IMR-90 (cell line): ENCODE measurements at regions not wholly inside any gene's neighbourhood (a gene's known extent, or its start where the extent isn't known, plus 50 kb on each side); places are given as distances from the start of the nearest gene placed in this dataset.

ENCODE experiments used
- ATAC-seq: fragments of 200-7000 bp; cut with Tn5 transposase; 2 replicates; pipeline ENCODE4 v1.9.1; 2020; ENCODE audit warnings: low read depth, mild to moderate bottlenecking, moderate library complexity
- BruUV-seq: library from RNA; stranded (reverse); fragments of 400-500 nt; replicated peaks from 2 replicates; lab custom pipeline; 2021; lab: Mats Ljungman, UMichigan
- CTCF ChIA-PET: fragments of 300-600 bp; formaldehyde crosslinking; extraction: SDS; loops from one replicate; lab custom pipeline; 2021; ENCODE audit warnings: antibody characterized with exemption; lab: Yijun Ruan, JAX
- POLR2A ChIA-PET: fragments of 300-600 bp; sonication (Branson Sonifier 250); formaldehyde crosslinking; loops from one replicate; lab custom pipeline; 2022; ENCODE audit warnings: antibody characterized with exemption; ENCODE audit not compliant: unreplicated experiment; lab: Charles Lee
- DNase-seq: peaks from one replicate; pipeline ENCODE4 v3.0.0; 2013
- H2AFZ ChIP-seq: replicated peaks from 2 replicates; pipeline ENCODE3; 2013; ENCODE audit warnings: low read length, mild to moderate bottlenecking; ENCODE audit not compliant: poor library complexity
- H2AK5ac ChIP-seq: 2 replicates; pipeline ENCODE4 v1.6.1; 2013; ENCODE audit warnings: low read depth, low read length, inconsistent platforms
- H2AK9ac ChIP-seq: replicated peaks from 2 replicates; pipeline ENCODE3; 2013; ENCODE audit warnings: mild to moderate bottlenecking, low read depth, low read length, moderate library complexity; ENCODE audit not compliant: poor library complexity
- H2BK120ac ChIP-seq: 2 replicates; pipeline ENCODE4 v1.6.1; 2013; ENCODE audit warnings: low read depth, low read length, inconsistent platforms
- H2BK15ac ChIP-seq: 3 replicates; pipeline ENCODE4 v1.6.1; 2013; ENCODE audit warnings: low read depth, low read length, inconsistent platforms
- H2BK20ac ChIP-seq: 2 replicates; pipeline ENCODE4 v1.6.1; 2013; ENCODE audit warnings: low read depth, mild to moderate bottlenecking, inconsistent platforms, low read length, moderate library complexity
- H2BK5ac ChIP-seq: 2 replicates; pipeline ENCODE4 v1.6.1; 2013; ENCODE audit warnings: mild to moderate bottlenecking, low read depth, low read length, inconsistent platforms; ENCODE audit not compliant: poor library complexity, severe bottlenecking
- H3K14ac ChIP-seq: replicated peaks from 2 replicates; pipeline ENCODE4 v1.6.1; 2013; ENCODE audit warnings: low read depth, low read length, inconsistent platforms
- H3K18ac ChIP-seq: 2 replicates; pipeline ENCODE4 v1.6.1; 2013; ENCODE audit warnings: low read depth, low read length, control low read depth
- H3K23ac ChIP-seq: 2 replicates; pipeline ENCODE4 v1.6.1; 2013; ENCODE audit warnings: low read depth, low read length, inconsistent platforms
- H3K27ac ChIP-seq: 2 replicates; pipeline ENCODE4 v1.5.1; 2013; ENCODE audit warnings: mild to moderate bottlenecking, control low read depth, low read length; ENCODE audit not compliant: insufficient read depth
- H3K27me3 ChIP-seq: 2 replicates; pipeline ENCODE4 v1.6.1; 2013; ENCODE audit warnings: low read length; ENCODE audit not compliant: control insufficient read depth, insufficient read depth
- H3K36me3 ChIP-seq: 2 replicates; pipeline ENCODE4 v1.6.1; 2013; ENCODE audit warnings: low read length, mixed read lengths; ENCODE audit not compliant: control insufficient read depth, insufficient read depth
- H3K4ac ChIP-seq: 2 replicates; pipeline ENCODE4 v1.6.1; 2013; ENCODE audit warnings: low read depth, low read length, inconsistent platforms
- H3K4me1 ChIP-seq: 2 replicates; pipeline ENCODE4 v1.6.1; 2013; ENCODE audit warnings: low read length, mixed read lengths; ENCODE audit not compliant: control insufficient read depth, insufficient read depth
- H3K4me2 ChIP-seq: 2 replicates; pipeline ENCODE4 v1.6.1; 2013; ENCODE audit warnings: low read depth, mild to moderate bottlenecking, control low read depth, low read length, moderate library complexity
- H3K4me3 ChIP-seq: 2 replicates; pipeline ENCODE4 v1.5.1; 2013; ENCODE audit warnings: low read depth, mild to moderate bottlenecking, control low read depth, low read length, moderate library complexity; ENCODE audit not compliant: insufficient read depth
- H3K56ac ChIP-seq: 2 replicates; pipeline ENCODE4 v1.6.1; 2013; ENCODE audit warnings: low read length, inconsistent platforms; ENCODE audit not compliant: insufficient read depth; ENCODE audit errors: extremely low read depth
- H3K79me1 ChIP-seq, 2 experiments: 2 replicates each; pipeline ENCODE4 v1.6.1; 2013; ENCODE audit warnings: low read length in 2 of 2, inconsistent platforms in 1 of 2, low read depth in 1 of 2
- H3K9ac ChIP-seq: 2 replicates; pipeline ENCODE4 v1.6.1; 2013; ENCODE audit warnings: low read depth, low read length, control low read depth
- H3K9me1 ChIP-seq: 2 replicates; pipeline ENCODE4 v1.6.1; 2013; ENCODE audit warnings: low read length, inconsistent platforms; ENCODE audit not compliant: insufficient read depth
- H3K9me3 ChIP-seq: 2 replicates; pipeline ENCODE4 v1.6.1; 2013; ENCODE audit warnings: low read length; ENCODE audit not compliant: control insufficient read depth, insufficient read depth
- H4K20me1 ChIP-seq: 2 replicates; pipeline ENCODE4 v1.6.1; 2013; ENCODE audit warnings: low read length, inconsistent platforms; ENCODE audit not compliant: insufficient read depth
- H4K5ac ChIP-seq: 2 replicates; pipeline ENCODE4 v1.6.1; 2013; ENCODE audit warnings: mild to moderate bottlenecking, low read depth, low read length, control low read depth
- H4K8ac ChIP-seq, 2 experiments: 2 replicates each; pipeline ENCODE4 v1.6.1; 2013; ENCODE audit warnings: low read depth in 2 of 2, low read length in 2 of 2, control low read depth in 1 of 2, inconsistent platforms in 1 of 2
- H4K91ac ChIP-seq: 2 replicates; pipeline ENCODE4 v1.6.1; 2013; ENCODE audit warnings: low read depth, low read length, inconsistent platforms; ENCODE audit not compliant: insufficient read depth
- BHLHE40 ChIP-seq: fragments of 150-350 bp; IDR thresholded peaks from 2 replicates; pipeline ENCODE4 v1.6.1; 2016; ENCODE audit warnings: mild to moderate bottlenecking, low read depth, low read length
- CEBPB ChIP-seq: IDR thresholded peaks from 2 replicates; pipeline ENCODE4 v1.6.1; 2012; ENCODE audit warnings: low read depth, low read length, improper control_type of control experiment
- MAFK ChIP-seq: IDR thresholded peaks from 2 replicates; pipeline ENCODE4 v1.6.1; 2012; ENCODE audit warnings: low read depth, low read length, improper control_type of control experiment
- MXI1 ChIP-seq: IDR thresholded peaks from 2 replicates; pipeline ENCODE4 v1.6.1; 2012; ENCODE audit warnings: low read depth, mild to moderate bottlenecking, low read length, moderate library complexity, borderline replicate concordance
- NFE2L2 ChIP-seq: fragments of 150-350 bp; IDR thresholded peaks from 2 replicates; pipeline ENCODE4 v1.6.1; 2016; ENCODE audit warnings: low read depth, mild to moderate bottlenecking, low read length
- RAD21 ChIP-seq: IDR thresholded peaks from 2 replicates; pipeline ENCODE4 v1.6.1; 2012; ENCODE audit warnings: low read length, improper control_type of control experiment
- RFX5 ChIP-seq: IDR thresholded peaks from 2 replicates; pipeline ENCODE4 v1.8.0; 2012; ENCODE audit warnings: low read depth, mild to moderate bottlenecking, low read length, moderate library complexity
- SMC3 ChIP-seq: fragments of 150-350 bp; IDR thresholded peaks from 2 replicates; pipeline ENCODE4 v1.6.1; 2016; ENCODE audit warnings: low read depth, mild to moderate bottlenecking, antibody characterized with exemption, low read length, moderate library complexity
- WGBS, 2 experiments: methylation state at CpG; one replicate each; pipeline versions ENCODE4 v1.1.5 to v1.1.7; 2013; ENCODE audit warnings: missing lambda C conversion rate in 2 of 2; ENCODE audit not compliant: insufficient read length in 1 of 2; ENCODE audit errors: extremely low coverage in 2 of 2; 5-methylcytosine and 5-hydroxymethylcytosine counted together
- dilution Hi-C: fragments of 300-500 bp; cut with HindIII; formaldehyde crosslinking; loops from one replicate; pipeline ENCODE4 v1.14.3; 2018; ENCODE audit warnings: low sequenced_read_pairs; ENCODE audit not compliant: unreplicated experiment
- in situ Hi-C: fragments of 300-500 bp; cut with MboI; formaldehyde crosslinking; loops from 3 replicates; pipeline ENCODE4 v1.14.3; 2019; ENCODE audit warnings: low sequenced_read_pairs, inconsistent platforms, mixed read lengths
- intact Hi-C: fragments of 100-400 bp; cut with micrococcal nuclease; formaldehyde crosslinking; loops from 2 replicates; pipeline ENCODE4 v1.10.0; 2022
- TF ChIP-seq, protein P1 (sequence below): fragments of 150-350 bp; IDR thresholded peaks from 2 replicates; pipeline ENCODE4 v1.6.1; 2016; ENCODE audit warnings: low read depth, mild to moderate bottlenecking, low read length, moderate library complexity, borderline replicate concordance
- TF ChIP-seq, protein P2 (sequence below): fragments of 150-350 bp; IDR thresholded peaks from 2 replicates; pipeline ENCODE4 v1.6.1; 2017; ENCODE audit warnings: mild to moderate bottlenecking, antibody characterized with exemption, low read length, low read depth

DNA sequence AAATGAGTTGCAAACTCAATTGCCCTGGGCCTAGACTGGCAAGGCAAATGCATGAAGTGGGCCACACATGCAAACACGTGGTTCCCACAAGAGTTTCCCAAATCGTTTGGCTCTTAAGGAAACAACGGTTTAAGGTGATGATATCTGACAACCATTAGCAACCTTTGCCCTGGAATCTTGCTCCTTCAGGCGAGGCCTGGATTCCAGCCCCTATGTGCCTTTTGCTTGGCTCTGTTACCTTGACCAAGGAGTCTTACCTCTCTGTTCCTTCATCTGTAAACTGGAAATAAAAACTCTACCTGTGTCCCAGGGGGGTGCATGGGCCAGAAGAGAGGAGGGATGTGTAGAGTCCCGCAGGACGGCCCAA, 72.1 kb upstream of the CASZ1 start:
- Histone ChIP-seq H4K8ac (no peak overlapping the region), H2BK120ac (no peak overlapping the region), H3K4me3 (no peak overlapping the region), H3K27me3 (peaks cover 50% of the 10 kb centered on the region), H3K4ac (no peak overlapping the region), H3K18ac (no peak overlapping the region), H3K9me1 (no peaks in the 10 kb centered on the region), H2AFZ (no peak overlapping the region), H3K9me3 (no peaks in the 10 kb centered on the region), H3K56ac (no peak overlapping the region), H3K23ac (no peak overlapping the region), H2BK15ac (no peak overlapping the region), H3K79me1 (no peaks in the 10 kb centered on the region), H2BK20ac (no peak overlapping the region), H2AK9ac (no peak overlapping the region), H3K36me3 (no peaks in the 10 kb centered on the region), H4K5ac (no peak overlapping the region), H4K20me1 (no peaks in the 10 kb centered on the region), H2AK5ac (no peak overlapping the region), H3K9ac (no peak overlapping the region), H3K4me2 (no peak overlapping the region), H3K27ac (no peak overlapping the region), H2BK5ac (no peak overlapping the region), H3K4me1 (peaks cover 7% of the 10 kb centered on the region), H3K14ac (no peak overlapping the region), H4K91ac (no peak overlapping the region)
- intact Hi-C loops (loop anchor here (10.0 kb wide), 1 partner anchor 174 kb away; no protein-coding TSS in a partner anchor), in situ Hi-C loops (loop anchor here (5.0 kb wide), 1 partner anchor 361 kb away; no protein-coding TSS in a partner anchor), dilution Hi-C loops (no loop called here)
- POLR2A ChIA-PET, result no interaction called here
- 60% methylated on average over 3 of the region's 6 CpGs; no CpG with 5 or more reads in 1 of the 2 experiments for WGBS, 2 experiments
- CTCF ChIA-PET, result no interaction called here
- no peak for DNase-seq
- ATAC-seq, result no peak
- TF ChIP-seq RAD21, result no peak
- TF ChIP-seq RFX5, result no peak
- TF ChIP-seq, protein P1, sequence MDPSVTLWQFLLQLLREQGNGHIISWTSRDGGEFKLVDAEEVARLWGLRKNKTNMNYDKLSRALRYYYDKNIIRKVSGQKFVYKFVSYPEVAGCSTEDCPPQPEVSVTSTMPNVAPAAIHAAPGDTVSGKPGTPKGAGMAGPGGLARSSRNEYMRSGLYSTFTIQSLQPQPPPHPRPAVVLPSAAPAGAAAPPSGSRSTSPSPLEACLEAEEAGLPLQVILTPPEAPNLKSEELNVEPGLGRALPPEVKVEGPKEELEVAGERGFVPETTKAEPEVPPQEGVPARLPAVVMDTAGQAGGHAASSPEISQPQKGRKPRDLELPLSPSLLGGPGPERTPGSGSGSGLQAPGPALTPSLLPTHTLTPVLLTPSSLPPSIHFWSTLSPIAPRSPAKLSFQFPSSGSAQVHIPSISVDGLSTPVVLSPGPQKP, result no peak
- TF ChIP-seq SMC3, result no peak
- no peak for TF ChIP-seq NFE2L2
- no peak for TF ChIP-seq CEBPB
- TF ChIP-seq, protein P2, sequence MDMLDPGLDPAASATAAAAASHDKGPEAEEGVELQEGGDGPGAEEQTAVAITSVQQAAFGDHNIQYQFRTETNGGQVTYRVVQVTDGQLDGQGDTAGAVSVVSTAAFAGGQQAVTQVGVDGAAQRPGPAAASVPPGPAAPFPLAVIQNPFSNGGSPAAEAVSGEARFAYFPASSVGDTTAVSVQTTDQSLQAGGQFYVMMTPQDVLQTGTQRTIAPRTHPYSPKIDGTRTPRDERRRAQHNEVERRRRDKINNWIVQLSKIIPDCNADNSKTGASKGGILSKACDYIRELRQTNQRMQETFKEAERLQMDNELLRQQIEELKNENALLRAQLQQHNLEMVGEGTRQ, result no peak
- no peak for TF ChIP-seq MAFK
- no peak for TF ChIP-seq MXI1
- no peak for TF ChIP-seq BHLHE40
- BruUV-seq, result no TSS peak
